Stimulated activated CD4-positive, alpha-beta T cell treated with anti-CD3 and anti-CD28 coated beads, Interleukin-2, amount 100 ng/mL, for 48 hours (primary cell): ENCODE measurements at regions not wholly inside any gene's neighbourhood (a gene's known extent, or its start where the extent isn't known, plus 50 kb on each side); places are given as distances from the start of the nearest gene placed in this dataset.
"Not testable (repeated sequence)": the region's sequence is repeated elsewhere in the genome, so short reads cannot be mapped to it uniquely, and the experiment has no call there.

Experiments used
- DNase-seq, 2 donors: peaks; one replicate each; pipeline ENCODE4 v3.0.0-alpha.2; 2020

DNA sequence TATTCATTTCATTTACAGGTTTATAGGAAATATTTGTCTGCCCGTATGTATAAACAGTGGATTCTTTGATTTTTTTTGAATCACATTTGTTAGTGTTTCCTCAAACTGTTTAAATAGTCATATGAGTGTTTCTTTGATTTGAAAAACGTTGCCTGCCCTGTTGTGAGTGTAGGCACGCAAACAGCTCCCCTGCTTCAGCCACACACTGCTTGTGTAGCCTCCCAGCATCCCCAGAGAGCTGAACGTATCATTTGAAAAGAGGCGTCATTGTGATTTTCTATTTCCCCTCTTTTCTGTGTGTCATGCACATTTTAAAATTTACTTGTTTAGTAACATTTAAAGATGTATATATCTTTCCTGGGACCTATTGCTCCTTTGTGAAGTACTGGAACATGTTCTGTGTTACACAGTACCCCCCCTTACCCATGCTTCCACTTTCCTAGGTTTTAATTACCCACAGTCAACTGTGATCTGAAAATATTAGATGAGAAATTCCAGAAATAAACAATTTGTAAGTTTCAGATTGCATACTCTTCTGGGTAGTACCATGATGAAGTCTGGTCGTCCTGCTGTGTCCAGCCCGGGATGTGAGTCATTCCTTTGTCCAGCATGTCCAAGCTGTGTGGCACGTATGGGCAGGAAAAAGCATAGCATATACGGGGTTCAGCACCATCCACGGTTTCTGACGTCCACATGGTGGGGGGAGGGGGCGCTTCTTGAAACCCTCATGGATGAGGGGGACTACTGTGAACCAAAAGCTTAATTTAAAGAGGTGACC, 78.7 kb downstream of the NPIPB11 start:
- DNase-seq, result not testable (repeated sequence)

DNA sequence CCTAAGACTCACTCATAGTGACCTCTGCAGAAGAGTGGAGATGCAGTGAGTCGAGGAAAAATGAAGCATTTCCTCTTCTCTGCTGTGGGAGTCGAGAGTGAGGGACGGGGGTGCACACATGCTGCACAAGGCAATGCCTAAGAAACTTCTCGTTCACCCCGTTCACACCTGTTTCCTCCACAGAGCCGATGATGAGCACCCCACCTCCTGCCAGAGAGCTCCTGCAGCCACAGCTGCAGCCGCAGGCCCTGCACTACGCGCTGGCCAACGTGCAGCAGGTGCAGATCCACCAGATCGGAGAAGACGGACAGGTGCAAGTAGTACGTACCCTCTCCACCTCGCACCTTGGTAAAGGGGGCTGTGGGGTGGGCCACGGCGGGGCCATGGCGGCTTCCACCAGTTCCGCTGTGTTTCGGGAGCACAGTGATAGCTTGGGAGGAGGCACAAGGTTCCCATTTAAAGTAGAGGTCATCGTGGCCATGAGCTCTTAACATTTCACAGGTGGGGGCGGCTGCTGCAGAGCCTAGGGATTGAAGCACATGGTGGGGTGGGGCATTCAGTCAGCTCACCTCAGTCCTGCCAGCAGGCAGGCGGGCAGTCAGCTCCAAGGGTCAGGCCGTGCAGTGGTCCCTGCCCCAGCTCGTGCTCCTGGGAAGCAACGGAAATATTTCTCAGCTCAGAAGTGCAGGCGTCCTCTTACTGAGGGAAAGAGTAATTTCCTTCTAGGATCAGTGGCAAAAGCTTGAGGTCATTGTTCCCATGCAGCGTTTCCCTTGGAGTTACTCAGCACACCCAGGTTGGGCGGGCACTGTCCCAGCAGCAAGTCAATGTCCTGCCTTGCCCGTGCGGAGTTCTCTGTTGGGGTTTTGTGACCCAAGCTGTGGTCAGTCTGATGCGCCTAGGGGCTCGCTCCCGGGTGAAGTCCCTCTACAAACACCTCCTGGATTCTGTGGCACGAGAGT, 80.1 kb downstream of the NPIPB11 start:
- not testable (repeated sequence) for DNase-seq

DNA sequence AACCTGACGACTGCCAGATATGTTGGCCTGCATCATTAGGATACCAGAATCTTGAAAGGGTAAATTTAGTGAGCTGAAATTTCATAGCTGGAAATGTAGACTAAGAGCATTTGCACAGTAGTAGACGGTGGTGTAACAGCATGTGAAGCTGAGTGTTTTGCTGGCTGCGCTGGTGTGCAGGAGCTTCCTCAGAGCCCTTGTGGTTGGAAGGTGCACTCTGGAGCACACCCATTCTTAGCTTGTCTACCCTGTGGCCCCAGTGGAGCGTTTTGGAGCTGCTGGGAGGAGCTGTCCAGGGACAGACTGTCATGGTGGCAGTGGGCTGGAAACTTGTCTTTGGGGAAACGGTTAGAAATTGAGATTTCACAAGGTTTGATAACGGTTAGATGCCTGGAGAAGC, 82.8 kb downstream of the NPIPB11 start:
- not testable (repeated sequence) for DNase-seq

DNA sequence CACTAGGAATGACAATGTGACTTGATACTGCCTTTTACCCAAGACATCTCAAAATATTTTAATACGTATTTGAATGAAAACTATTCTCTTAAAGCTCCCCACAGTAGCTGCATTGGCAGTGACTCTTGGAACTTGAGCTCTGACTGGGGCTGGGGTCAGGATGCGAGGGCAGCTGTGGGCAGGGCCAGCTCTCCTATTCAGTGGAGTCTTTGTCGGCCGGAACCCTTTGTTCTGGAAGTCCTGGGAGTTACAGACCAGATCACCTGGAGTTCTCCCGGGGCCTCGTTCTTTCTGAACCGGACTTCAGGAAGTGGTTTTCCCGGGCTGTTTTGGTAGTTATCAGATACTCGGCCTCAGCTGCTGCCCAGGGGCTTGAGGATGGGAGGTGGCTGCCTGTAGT, 84.9 kb downstream of the NPIPB11 start:
- DNase-seq, result no peak

DNA sequence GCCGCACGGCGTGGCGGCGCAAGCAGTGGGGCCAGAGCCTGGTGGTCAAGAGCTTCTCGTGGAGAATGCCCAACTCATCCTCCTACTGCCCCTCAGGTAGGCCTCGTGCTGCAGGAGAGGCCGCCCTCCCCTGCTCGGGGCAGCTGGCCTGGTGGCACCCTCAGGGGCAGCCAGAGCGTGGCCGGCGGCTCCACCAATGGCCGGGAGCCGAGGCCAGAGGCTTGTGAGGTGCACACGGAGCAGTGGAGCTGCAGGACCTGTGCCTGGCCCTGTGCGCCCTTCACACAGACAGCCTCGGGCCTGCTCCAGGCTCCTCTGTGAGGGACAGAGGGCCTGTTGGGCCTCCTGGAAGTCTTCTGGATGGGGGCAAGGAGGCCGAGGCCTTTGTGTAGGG, 85.5 kb downstream of the NPIPB11 start:
- no peak for DNase-seq

DNA sequence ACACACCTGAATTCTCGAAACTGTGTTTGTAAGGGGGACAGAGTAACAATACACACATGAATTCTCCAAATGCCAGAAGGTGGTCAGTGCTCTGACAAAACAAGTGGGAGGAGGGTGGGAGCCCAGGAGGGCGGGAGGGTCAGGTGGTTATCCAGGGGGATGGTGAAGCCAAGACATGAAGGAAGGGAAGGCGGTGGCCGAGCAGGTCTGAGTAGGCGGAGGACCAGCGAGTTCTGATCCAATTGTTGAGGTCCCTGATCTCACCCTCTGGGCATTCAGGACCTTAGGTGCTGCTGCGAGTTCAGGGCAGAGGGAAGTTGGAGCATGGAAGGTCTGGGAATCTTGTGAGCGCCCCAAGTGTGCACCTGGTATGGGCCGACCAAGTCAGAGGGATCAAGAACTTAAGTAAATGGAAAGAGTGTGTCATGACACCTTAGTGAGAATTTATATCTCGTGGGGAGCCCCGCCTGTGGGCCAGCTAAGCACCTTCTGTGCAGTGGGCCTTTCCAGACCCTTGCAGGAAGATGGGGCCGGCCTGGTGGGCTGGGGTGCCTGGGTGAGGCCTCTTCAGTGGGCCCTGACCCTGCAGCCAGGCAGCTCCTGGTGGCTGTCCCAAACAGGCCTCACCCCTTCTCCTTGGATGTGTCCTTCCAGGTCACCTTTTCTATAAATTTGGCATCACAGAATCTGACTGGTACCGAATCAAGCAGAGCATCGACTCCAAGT, 86.1 kb downstream of the NPIPB11 start:
- DNase-seq, result no peak

DNA sequence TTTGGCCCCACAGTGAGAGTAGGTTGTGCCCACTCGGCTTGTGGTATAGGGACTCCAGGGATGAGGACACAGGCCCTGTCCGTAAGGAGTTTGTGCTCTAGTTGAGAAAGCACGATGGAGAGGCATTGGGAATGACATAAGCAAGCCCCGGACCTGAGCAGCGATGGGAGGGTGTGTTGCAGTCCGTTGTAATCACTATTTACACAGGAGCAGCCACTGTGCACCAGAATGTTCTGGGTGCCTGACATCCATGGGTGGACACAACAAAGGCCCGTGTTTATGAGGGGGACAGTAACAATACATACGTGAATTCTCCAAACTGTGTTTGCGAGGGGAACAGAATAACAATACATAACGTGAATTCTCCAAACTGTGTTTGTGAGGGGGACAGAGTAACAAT, 86.8 kb downstream of the NPIPB11 start:
- no peak for DNase-seq

DNA sequence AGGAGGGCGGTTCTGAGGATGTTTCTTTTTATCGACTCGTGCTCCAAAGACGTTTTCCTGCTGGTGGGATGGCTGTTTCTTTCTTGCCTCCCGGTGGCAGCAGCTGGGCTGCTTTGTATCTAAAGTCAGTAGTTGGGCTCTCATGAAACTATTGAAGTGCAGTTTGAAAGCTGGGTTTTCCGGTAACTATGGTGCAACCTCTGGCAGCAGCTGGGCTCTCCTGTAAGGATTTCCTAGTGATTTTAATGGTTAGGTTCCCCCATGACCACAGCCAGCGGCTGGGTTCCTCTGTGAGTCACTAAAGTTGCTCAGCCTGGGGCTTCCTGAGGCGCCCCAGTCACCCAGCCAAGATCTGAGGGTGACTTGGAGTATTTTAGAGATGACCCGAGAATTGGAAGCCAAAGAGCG, 87.9 kb downstream of the NPIPB11 start:
- DNase-seq, result not testable (repeated sequence)

DNA sequence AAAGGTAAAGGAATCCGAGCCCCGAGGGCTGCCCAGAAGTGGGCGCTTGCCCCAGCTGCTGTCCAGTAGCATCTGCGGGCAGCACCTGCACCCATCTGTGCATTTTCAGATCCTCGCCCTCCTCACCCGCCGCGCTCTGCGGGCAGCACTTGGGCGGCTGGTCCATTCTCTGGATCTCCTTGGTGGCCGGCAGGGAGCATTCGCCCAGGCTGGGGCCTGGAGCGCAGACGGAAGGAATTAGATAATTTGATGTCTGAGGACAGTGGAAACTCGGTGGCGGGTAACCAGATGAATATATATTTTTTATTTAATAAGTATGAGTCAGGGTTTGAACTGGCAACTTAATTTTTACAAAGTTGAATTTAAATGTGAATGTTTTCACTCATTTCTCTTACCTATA, 88.5 kb downstream of the NPIPB11 start:
- no peak for DNase-seq

DNA sequence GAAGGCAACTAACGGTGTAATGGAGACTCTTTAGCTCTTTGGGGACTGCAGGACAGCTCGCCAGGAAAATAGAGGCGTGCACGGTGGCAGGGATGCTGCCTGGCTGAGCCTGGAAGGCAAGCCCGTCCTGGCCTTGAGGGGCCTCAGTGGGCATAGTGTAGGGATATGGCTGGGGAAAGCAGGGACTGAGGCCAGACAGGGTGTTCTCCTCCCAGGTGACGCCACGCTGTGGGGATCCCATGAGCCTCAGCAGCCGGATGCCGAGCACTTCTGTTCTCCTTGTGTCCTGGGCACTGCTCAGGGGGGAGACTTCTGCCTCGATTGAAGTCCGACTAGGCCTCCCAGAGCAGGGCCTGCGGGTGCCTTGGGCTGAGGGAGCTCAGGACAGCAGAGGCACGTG, 89.2 kb downstream of the NPIPB11 start:
- no peak for DNase-seq

DNA sequence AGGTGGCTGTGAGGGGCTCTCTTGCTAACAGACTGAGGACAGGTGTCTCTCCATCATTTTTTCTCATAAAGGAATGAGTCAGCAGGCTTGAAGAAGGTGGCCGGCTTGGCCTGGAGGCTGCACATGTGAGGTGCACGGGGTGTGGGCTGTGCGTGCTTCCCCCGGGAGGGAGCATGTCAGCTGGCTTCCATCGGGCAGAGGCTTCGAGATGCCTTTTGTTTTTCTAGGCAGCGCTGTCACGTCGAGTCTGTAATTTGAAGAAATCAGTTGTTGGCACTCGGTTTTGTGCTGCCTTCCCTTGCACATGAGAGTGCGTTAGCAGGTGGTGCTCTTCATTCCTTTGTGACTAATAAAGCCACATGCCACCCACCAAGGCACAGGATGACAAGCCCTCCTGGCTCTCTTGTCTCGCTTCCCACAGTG, 89.7 kb downstream of the NPIPB11 start:
- no peak for DNase-seq

DNA sequence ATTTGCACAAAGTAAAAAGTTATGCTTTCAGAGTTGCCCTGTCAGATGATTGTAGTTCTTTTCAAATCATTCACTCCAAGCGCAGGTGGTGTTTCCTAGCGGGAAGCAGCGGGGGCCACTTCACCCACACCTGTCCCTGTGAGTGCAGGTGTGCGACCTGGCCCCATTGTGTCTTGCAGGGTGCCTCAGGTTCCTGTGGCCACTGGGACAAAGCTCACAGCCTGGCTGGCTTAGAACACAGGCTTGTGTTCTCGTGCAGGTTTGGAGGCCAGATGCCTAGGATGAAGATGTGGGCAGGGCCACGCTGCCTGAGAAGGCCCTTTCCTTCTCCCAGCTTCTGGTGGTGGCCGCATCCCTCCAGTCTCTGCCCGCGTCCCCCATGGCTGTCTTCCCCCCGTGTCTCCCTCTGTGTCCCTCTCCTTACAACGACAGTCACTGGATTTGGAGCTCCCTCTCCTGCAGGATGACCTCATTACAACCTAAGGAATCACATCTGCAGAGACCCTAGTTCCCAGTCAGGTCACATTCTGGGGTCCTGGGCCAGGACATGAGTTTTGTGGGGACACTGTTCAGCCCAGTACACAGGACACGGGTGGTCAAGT, 90.5 kb downstream of the NPIPB11 start:
- DNase-seq, result no peak

DNA sequence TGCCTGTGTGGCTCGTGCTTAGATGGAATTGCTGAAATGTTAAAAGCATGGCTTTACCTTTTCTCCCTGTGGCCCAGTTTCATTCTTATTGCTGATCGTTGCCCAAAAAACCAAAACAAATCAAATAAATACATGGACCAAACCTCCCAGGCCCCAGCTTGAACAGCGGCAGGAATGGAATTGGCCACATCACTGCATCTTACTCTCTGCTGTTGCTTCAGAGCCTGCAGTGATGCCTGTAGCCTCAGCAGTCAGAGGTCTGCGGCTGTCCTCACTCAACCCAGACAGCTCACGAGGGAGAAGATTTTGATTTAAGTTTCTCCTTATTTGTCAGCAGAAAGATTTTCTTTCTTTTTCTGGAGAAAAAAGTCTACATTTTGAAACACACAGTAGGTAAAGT, 91.5 kb downstream of the NPIPB11 start:
- DNase-seq, result no peak

DNA sequence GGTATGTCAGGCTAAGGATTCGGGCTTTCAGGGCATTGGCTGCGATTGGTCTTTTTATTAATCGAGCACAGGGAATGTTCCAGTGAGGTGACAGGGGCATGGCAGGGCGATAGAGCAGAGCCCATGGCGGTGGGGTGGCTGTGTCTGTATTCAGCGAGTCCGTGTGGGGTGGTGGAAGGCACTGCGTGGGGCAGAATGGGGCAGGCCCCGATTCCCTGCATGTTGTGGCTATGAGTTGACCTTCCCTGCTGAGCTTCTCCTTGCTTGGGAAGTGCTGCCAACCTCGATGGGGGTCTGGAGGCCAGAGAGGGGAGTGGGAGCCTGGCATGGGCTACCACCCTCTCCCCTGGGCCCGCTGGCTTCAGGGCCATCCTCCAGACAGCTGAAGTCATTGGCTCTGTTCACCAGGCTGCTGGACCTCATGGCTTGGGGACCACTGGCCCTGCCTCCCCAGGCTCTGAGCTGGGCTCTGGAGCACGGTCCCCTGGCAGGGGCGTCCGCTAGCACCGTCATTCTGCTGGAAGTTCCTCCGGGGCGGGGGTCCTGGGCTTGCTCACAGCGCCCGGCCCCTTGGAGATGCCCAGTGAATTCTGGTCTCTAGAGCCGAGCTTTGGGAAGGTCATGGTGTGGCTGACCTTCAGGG, 92.1 kb downstream of the NPIPB11 start:
- no peak for DNase-seq

DNA sequence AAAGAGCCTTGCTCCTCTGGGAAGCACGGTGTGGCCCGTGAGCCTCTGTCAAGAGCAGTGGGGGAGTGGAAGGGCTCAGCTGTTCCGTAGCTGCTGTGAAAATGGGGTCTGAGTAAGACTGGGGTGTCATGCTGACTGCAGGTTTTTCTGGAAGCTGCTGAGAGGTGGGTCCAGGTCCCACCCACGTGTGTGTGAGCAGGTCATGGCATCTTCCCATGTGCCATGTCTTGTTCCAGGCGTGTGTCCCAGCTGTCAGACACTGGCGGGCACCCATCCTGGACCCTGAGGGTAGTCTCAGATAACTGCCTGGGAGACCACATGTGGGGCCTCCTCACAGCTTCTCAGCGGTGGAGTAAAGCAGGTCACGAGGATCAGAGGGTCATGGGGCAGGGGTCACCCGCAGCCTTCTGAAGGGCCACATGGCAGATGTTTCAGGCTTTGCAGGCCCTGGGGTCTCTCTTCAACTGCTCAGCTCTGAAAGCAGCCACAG, 92.9 kb downstream of the NPIPB11 start:
- no peak for DNase-seq

DNA sequence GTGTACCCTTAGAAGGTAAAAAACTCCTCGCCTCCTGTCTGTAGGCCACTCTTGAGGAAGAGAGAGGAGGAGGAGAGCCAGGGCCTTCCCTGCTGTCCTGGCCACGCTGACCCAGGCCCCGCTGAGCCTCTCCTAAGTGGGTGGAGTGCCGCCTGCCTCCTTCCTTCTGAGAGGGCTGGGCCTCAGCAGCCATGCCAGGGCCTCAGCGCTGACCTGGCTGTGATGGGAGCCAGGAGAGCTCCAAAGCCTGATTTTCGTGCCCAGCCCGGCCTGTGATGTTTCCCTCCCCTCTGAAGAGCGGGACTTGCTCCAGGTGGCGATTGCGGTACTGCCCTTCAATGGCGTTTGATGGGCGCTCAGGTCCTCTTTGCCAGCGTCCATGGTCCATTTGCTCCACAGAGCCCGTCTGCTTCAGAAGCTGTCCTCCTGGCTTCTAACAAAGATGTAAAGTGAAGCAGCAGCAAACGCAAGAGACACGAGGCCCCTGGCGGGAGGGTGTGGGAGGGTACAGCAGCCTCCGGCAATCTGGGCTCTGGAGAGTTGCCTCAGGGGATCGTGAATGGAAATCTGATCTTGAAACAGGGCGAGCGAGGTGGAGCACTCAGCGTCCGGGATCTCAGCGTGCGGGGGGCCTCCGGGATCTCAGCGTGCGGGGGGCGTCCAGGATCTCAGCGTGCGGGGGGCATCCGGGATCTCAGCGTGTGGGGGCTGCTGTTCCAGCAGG, 93.5 kb downstream of the NPIPB11 start:
- DNase-seq, result no peak

DNA sequence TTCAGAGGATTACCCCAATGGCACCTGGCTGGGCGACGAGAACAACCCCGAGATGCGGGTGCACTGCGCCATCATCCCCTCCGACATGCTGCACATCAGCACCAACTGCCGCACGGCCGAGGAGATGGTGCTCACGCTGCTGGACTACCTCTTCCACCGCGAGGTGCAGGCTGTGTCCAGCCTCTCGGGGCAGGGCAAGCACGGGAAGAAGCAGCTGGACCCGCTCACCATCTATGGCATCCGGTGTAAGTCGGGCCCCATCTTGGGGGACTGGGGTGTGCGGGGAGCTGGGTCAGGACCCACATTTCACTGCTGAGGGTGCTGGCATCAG, 94.2 kb downstream of the NPIPB11 start:
- DNase-seq, result not testable (repeated sequence)

DNA sequence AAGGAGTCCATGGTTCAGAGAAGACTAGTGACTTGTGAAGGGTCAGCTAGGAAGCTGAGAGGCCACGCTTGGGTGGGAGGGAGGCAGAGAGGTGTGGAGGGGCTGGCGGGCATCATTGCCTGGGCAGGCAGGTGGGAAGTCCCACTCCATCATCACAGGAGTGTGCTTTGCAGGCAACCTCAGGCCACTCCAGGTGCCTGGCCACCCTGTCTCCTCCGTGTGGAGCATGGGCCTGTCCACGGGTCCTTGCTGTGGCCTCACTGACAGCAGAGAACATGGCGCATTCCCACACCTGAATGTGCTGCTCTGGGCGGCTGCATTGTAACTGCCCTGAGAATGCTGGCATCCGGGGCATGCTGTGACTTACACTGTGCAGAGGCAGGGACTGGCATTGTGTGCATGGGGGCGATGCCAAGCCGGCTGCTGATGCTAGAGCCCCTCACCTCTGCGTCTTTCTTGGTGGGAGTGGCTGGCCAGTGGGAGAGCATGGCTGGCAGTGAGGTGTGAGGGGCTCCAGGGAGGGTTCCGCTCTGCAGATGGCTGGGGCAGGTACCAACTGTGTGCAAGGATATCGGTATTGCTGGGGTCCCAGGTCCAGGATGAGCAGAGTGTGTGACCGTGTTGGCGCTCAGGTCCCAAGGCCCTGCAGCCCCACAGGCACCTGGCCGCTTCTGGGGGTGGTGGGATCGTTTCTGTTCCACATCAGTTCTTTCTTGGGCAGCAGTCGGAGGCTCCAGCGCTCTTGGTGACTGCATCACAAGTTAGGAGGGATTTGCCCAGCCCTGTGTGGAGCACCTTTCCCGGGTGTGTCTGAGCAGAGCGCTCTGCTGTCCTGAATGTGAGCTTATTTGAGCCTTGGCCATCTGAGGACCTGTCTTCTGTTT, 94.8 kb downstream of the NPIPB11 start:
- no peak for DNase-seq

DNA sequence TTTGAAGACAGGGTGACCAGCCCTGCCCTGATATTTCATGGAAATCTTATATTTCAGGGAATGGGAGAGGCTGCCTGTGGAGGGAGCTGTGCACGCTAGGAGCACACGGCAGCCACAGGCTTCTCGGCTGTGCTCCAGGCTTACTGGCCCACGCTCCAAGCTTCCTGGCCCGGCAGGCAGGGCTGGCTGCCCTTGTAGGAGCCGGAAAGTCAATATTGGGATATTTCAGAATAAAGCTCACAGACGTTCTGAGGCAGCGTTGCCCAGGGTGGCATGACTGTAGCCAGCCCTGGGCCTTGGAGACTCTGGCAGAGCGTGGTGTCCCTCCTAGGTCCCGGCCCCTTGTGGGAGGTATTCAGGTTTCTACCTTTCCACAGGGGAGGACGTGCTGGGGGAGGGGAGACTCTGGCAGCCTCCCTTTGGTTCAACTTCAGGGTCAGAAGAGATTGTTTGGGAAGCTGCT, 95.6 kb downstream of the NPIPB11 start:
- DNase-seq, result no peak

DNA sequence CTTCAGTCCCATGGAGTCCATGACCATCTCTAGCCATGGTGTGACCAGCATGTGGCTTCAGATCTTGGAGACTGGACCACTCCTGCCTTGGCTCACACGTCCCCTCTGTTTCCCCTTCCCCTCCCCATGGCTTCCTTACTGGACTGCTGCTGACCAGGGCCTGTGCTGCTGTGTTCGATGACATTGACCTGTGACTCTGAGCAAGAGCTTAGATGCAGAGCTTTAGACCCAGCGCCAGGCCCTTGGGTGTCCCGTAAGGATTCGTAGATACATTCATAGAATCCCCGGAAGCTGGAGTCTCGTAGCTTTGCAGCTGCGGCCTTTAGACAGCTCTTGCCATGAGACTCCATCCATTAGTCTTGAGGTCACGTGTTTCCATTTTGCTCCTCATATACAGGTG, 96.3 kb downstream of the NPIPB11 start:
- not testable (repeated sequence) for DNase-seq
